A673 (cell line): ENCODE measurements at regions not wholly inside any gene's neighbourhood (a gene's known extent, or its start where the extent isn't known, plus 50 kb on each side); places are given as distances from the start of the nearest gene placed in this dataset.

Source experiments
- BruUV-seq: library from RNA; stranded (reverse); fragments of 400-500 nt; replicated peaks from 2 replicates; lab custom pipeline; 2021; lab: Mats Ljungman, UMichigan
- CTCF ChIA-PET: fragments of 300-600 bp; sonication (Branson Sonifier 250); formaldehyde crosslinking; loops from one replicate; lab custom pipeline; 2022; ENCODE audit warnings: antibody characterized with exemption; lab: Charles Lee
- POLR2A ChIA-PET: fragments of 300-600 bp; sonication (Branson Sonifier 250); formaldehyde crosslinking; loops from one replicate; lab custom pipeline; 2022; ENCODE audit warnings: antibody characterized with exemption; ENCODE audit not compliant: low non-redundant PET; lab: Charles Lee
- DNase-seq: peaks from one replicate; pipeline ENCODE4 v3.0.0-alpha.2; 2015; ENCODE audit warnings: low spot score
- H3K27ac ChIP-seq: fragments of 200-600 bp; sonication (generic); 2 replicates; pipeline ENCODE4 v1.5.1; 2016; ENCODE audit warnings: mixed run types, low read depth, mild to moderate bottlenecking, mixed read lengths, antibody characterized with exemption, low read length; ENCODE audit not compliant: poor library complexity, severe bottlenecking
- H3K27me3 ChIP-seq: fragments of 200-600 bp; sonication (generic); replicated peaks from 2 replicates; pipeline ENCODE4 v1.6.1; 2017; ENCODE audit warnings: mixed run types, low read depth, mild to moderate bottlenecking, mixed read lengths, antibody characterized with exemption, low read length; ENCODE audit not compliant: insufficient read depth, poor library complexity
- H3K36me3 ChIP-seq: fragments of 200-600 bp; sonication (generic); 2 replicates; pipeline ENCODE4 v1.6.1; 2016; ENCODE audit warnings: mixed run types, mild to moderate bottlenecking, mixed read lengths, antibody characterized with exemption, low read length; ENCODE audit not compliant: insufficient read depth, poor library complexity, severe bottlenecking
- H3K4me1 ChIP-seq: fragments of 200-600 bp; sonication (generic); 2 replicates; pipeline ENCODE4 v1.6.1; 2017; ENCODE audit warnings: mixed run types, mild to moderate bottlenecking, mixed read lengths, antibody characterized with exemption, low read length; ENCODE audit not compliant: insufficient read depth, poor library complexity, severe bottlenecking
- H3K4me3 ChIP-seq: fragments of 200-600 bp; sonication (generic); 2 replicates; pipeline ENCODE4 v1.5.1; 2016; ENCODE audit warnings: low read depth, mixed run types, mild to moderate bottlenecking, mixed read lengths, low read length; ENCODE audit not compliant: poor library complexity, severe bottlenecking
- H3K9me3 ChIP-seq: fragments of 200-600 bp; sonication (generic); 2 replicates; pipeline ENCODE4 v1.6.1; 2016; ENCODE audit warnings: mixed run types, low read depth, mild to moderate bottlenecking, mixed read lengths, antibody characterized with exemption, low read length; ENCODE audit not compliant: poor library complexity, severe bottlenecking
- EZH2 ChIP-seq: fragments of 200-600 bp; sonication (generic); IDR thresholded peaks from 2 replicates; pipeline ENCODE4 v1.6.1; 2017; ENCODE audit warnings: borderline replicate concordance, low read depth, mild to moderate bottlenecking, mixed read lengths, antibody characterized with exemption, low read length; ENCODE audit not compliant: poor library complexity, severe bottlenecking
- intact Hi-C: fragments of 100-400 bp; cut with micrococcal nuclease; formaldehyde crosslinking; loops from one replicate; pipeline ENCODE4 v1.10.0; 2022; ENCODE audit not compliant: unreplicated experiment
- TF ChIP-seq, protein P1 (sequence below): fragments of 300-800, 200-600 bp; sonication (generic); conservative IDR thresholded peaks from 2 replicates; pipeline ENCODE4 v1.5.1; 2017; ENCODE audit warnings: low read depth, mild to moderate bottlenecking, antibody characterized with exemption, low read length, moderate library complexity, mixed read lengths

DNA sequence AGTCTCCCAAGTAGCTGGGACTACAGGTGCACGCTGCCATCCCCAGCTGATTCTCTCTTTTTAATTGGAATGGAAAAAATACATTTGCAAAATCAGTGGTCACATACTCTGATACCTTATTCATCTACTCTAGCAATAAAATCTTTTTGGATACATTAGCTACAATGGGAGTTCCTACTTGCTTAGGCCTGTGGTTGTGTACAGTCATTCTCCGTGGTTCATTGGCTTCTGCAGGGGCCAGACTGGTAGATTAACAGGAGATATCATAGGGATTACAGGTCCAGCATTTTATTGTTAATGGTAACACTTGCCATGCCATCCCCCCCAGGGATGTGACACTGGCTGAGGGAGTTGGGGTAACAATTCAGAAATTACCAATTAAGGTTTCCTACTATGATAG is 140.0 kb downstream of the ADAMTS15 start:
- ChIA-PET POLR2A (no interaction called here), CTCF (no interaction called here)
- no peak overlapping the region for H3K27ac ChIP-seq
- BruUV-seq: no TSS peak
- no peaks in the 10 kb centered on the region for H3K4me1 ChIP-seq
- H3K36me3 ChIP-seq: no peaks in the 10 kb centered on the region
- DNase-seq: no peak
- TF ChIP-seq, protein P1, sequence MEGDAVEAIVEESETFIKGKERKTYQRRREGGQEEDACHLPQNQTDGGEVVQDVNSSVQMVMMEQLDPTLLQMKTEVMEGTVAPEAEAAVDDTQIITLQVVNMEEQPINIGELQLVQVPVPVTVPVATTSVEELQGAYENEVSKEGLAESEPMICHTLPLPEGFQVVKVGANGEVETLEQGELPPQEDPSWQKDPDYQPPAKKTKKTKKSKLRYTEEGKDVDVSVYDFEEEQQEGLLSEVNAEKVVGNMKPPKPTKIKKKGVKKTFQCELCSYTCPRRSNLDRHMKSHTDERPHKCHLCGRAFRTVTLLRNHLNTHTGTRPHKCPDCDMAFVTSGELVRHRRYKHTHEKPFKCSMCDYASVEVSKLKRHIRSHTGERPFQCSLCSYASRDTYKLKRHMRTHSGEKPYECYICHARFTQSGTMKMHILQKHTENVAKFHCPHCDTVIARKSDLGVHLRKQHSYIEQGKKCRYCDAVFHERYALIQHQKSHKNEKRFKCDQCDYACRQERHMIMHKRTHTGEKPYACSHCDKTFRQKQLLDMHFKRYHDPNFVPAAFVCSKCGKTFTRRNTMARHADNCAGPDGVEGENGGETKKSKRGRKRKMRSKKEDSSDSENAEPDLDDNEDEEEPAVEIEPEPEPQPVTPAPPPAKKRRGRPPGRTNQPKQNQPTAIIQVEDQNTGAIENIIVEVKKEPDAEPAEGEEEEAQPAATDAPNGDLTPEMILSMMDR: no peak
- no peak for TF ChIP-seq EZH2
- intact Hi-C loops: no loop called here
- no peaks in the 10 kb centered on the region for H3K27me3 ChIP-seq
- no peaks in the 10 kb centered on the region for H3K9me3 ChIP-seq
- no peak overlapping the region for H3K4me3 ChIP-seq

DNA sequence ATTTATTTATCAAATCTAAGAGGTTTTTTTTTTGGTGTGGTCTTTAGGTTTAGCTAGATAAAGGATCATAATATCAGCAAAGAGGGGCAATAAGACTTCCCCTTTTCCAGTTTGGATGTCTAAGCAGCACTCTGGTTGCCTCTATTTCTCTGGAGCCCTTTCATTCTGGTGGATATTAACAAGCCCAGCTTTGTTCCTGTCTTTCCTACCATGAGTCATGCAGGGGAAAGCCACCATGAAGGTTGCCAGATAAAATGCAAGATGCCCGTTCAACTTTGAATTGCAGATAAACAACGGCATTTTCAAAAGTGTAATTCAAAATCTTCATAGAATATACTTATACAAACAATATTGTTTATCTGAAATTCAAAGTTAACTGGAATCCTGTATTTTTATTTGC is 143.6 kb downstream of the ADAMTS15 start:
- Histone ChIP-seq H3K9me3 (no peaks in the 10 kb centered on the region), H3K4me1 (no peaks in the 10 kb centered on the region), H3K27me3 (no peaks in the 10 kb centered on the region), H3K27ac (no peak overlapping the region), H3K4me3 (no peak overlapping the region), H3K36me3 (no peaks in the 10 kb centered on the region)
- no peak for TF ChIP-seq EZH2
- TF ChIP-seq, protein P1: no peak
- no TSS peak for BruUV-seq
- CTCF ChIA-PET: no interaction called here
- no peak for DNase-seq
- intact Hi-C loops: no loop called here
- POLR2A ChIA-PET: no interaction called here

DNA sequence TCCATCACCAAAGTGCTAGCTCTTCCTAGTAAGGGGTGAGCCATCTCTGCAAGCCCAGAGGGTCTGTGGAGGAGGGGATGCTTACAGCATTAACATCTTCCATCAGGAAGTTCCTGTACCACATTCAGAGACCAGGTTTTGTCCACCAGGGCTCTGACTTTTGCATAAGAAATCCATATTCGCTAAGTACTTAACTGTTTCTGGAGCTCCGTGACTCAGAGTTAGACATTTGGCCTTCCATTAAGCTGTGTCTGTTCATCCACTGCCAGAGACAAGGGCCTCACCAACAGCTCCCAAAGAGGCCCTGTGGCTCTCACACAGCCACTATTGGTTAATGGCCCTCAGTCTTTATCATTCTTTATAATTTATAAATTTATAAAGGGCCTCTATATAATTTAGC is 144.6 kb downstream of the ADAMTS15 start:
- Histone ChIP-seq H3K4me1 (no peaks in the 10 kb centered on the region), H3K36me3 (no peaks in the 10 kb centered on the region), H3K27ac (no peak overlapping the region), H3K27me3 (no peaks in the 10 kb centered on the region), H3K4me3 (no peak overlapping the region), H3K9me3 (no peaks in the 10 kb centered on the region)
- ChIA-PET CTCF (no interaction called here), POLR2A (no interaction called here)
- BruUV-seq: no TSS peak
- intact Hi-C loops: no loop called here
- TF ChIP-seq, protein P1: no peak
- no peak for TF ChIP-seq EZH2
- DNase-seq: no peak
